HG02870 (cell line): ENCODE measurements at regions not wholly inside any gene's neighbourhood (a gene's known extent, or its start where the extent isn't known, plus 50 kb on each side); places are given as distances from the start of the nearest gene placed in this dataset.

Experiments used
- ATAC-seq: cut with Tn5 transposase; IDR thresholded peaks from one replicate; pipeline ENCODE4 v1.9.1; 2021; ENCODE audit warnings: mild to moderate bottlenecking, moderate library complexity; ENCODE audit not compliant: unreplicated experiment

GRCh38 chr6:43923376-43924221 lies 153.6 kb downstream of the VEGFA start:
- no peak for ATAC-seq

- ATAC-seq, result no peak
Measured at GRCh38 chr6:43922426-43923375, 152.7 kb downstream of the VEGFA start.

GRCh38 chr6:43921548-43922425 lies 151.8 kb downstream of the VEGFA start:
- ATAC-seq, result no peak

- ATAC-seq, result no peak
Measured at GRCh38 chr6:43921039-43921438, 151.0 kb downstream of the VEGFA start.

- no peak for ATAC-seq
Measured at GRCh38 chr6:43919774-43920173, 149.8 kb downstream of the VEGFA start.

GRCh38 chr6:43917878-43918382 lies 147.9 kb downstream of the VEGFA start:
- no peak for ATAC-seq

GRCh38 chr6:43916924-43917877 lies 147.2 kb downstream of the VEGFA start:
- ATAC-seq, result no peak

- no peak for ATAC-seq
Measured at GRCh38 chr6:43915986-43916923, 146.2 kb downstream of the VEGFA start.

- no peak for ATAC-seq
Measured at GRCh38 chr6:43915208-43915869, 145.3 kb downstream of the VEGFA start.

- no peak for ATAC-seq
Measured at GRCh38 chr6:43914272-43915147, 144.5 kb downstream of the VEGFA start.

- ATAC-seq, result no peak
Measured at GRCh38 chr6:43913375-43914271, 143.6 kb downstream of the VEGFA start.

- ATAC-seq, result no peak
Measured at GRCh38 chr6:43912598-43913371, 142.8 kb downstream of the VEGFA start.

- ATAC-seq, result no peak
Measured at GRCh38 chr6:43912116-43912577, 142.1 kb downstream of the VEGFA start.

GRCh38 chr6:43911354-43912115 lies 141.5 kb downstream of the VEGFA start:
- ATAC-seq, result no peak
